Bronchial epithelial cell (primary cell): ENCODE measurements at regions not wholly inside any gene's neighbourhood (a gene's known extent, or its start where the extent isn't known, plus 50 kb on each side); places are given as distances from the start of the nearest gene placed in this dataset.

ENCODE experiments used
- DNase-seq: peaks from one replicate; pipeline ENCODE4 v3.0.0-alpha.2; 2010; ENCODE audit warnings: low read depth
- FAIRE-seq: peaks from 2 replicates; lab custom pipeline; 2011; peaks lifted over from hg19 to GRCh38; lab: Jason Lieb, UNC
- H3K27me3 ChIP-seq: 2 replicates; pipeline ENCODE4 v1.5.1; 2011; ENCODE audit warnings: low read length; ENCODE audit not compliant: control insufficient read depth, insufficient read depth
- H3K36me3 ChIP-seq: 2 replicates; pipeline ENCODE4 v1.5.1; 2011; ENCODE audit warnings: low read length; ENCODE audit not compliant: control insufficient read depth, insufficient read depth
- H3K4me3 ChIP-seq: 2 replicates; pipeline ENCODE4 v1.5.1; 2011; ENCODE audit warnings: mild to moderate bottlenecking, low read depth, low read length, control low read depth
- CTCF ChIP-seq: IDR thresholded peaks from 2 replicates; pipeline ENCODE4 v1.5.1; 2011; ENCODE audit warnings: mild to moderate bottlenecking, moderate library complexity, low read length, control low read depth, inconsistent platforms; ENCODE audit not compliant: insufficient read depth, severe bottlenecking

GRCh38 chr1:234689236-234689635 is 79.3 kb upstream of the IRF2BP2 start:
- no peak for FAIRE-seq
- no peak overlapping the region for H3K4me3 ChIP-seq

GRCh38 chr1:234687011-234687410 is 77.0 kb upstream of the IRF2BP2 start:
- DNase-seq, result no peak
- Histone ChIP-seq H3K36me3 (no peaks in the 10 kb centered on the region), H3K4me3 (no peak overlapping the region), H3K27me3 (no peaks in the 10 kb centered on the region)
- no peak for FAIRE-seq
- TF ChIP-seq CTCF, result no peak

More at GRCh38 chr1:234689236-234689635, 79.3 kb upstream of the IRF2BP2 start:
- Histone ChIP-seq H3K36me3 (no peaks in the 10 kb centered on the region), H3K27me3 (no peaks in the 10 kb centered on the region)
- TF ChIP-seq CTCF, result no peak
- no peak for DNase-seq

GRCh38 chr1:234686035-234686434 is 76.1 kb upstream of the IRF2BP2 start:
- FAIRE-seq, result no peak
- no peak for TF ChIP-seq CTCF
- Histone ChIP-seq H3K27me3 (no peaks in the 10 kb centered on the region), H3K36me3 (no peaks in the 10 kb centered on the region), H3K4me3 (no peak overlapping the region)
- no peak for DNase-seq

- TF ChIP-seq CTCF, result no peak
- Histone ChIP-seq H3K36me3 (no peaks in the 10 kb centered on the region), H3K4me3 (no peak overlapping the region), H3K27me3 (no peaks in the 10 kb centered on the region)
- FAIRE-seq (no peak), DNase-seq (no peak)
Observed at GRCh38 chr1:234684856-234685255, 74.9 kb upstream of the IRF2BP2 start.

- FAIRE-seq (no peak), DNase-seq (peak; percentile 93)
- Histone ChIP-seq H3K27me3 (no peaks in the 10 kb centered on the region), H3K36me3 (no peaks in the 10 kb centered on the region), H3K4me3 (no peak overlapping the region)
- TF ChIP-seq CTCF, result no peak
Observed at GRCh38 chr1:234683861-234684632, 74.1 kb upstream of the IRF2BP2 start.
